ENCODE measurements at regions not wholly inside any gene's neighbourhood (a gene's known extent, or its start where the extent isn't known, plus 50 kb on each side); places are given as distances from the start of the nearest gene placed in this dataset.
"Not testable (repeated sequence)": the region's sequence is repeated elsewhere in the genome, so short reads cannot be mapped to it uniquely, and the experiment has no call there.

DNA sequence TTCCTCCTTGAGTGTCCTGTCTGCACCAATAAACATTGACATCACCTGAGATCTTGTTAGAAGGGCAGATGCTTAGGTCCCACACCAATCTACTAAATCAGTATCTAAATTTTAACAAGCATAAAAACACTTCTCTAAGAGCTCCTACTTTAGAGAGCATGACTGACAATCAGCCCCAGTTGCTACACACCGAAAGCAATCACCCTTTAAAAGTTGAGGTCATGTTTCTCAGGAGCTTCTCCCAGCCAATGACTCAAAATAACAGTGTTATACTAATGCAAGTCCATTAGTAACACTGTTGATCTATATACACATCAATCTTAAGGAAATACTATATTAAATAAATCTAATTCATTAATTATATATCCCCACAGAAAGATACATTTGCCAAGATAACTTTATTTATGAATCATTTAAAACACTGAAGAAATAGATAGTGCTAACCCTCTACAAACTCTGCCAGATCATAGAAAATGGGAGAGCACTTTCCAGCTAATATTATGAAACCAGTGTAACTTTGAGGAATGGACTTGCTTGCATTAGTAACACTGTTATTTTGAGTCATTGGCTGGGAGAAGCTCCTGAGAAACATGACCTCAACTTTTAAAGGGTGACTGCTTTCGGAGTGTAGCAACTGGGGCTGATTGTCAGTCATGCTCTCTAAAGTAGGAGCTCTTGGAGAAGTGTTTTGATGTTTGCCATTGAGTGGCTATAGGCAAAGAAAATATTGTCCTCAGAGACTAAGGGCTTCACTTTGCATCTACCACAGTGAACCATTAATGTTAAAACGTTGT is 109.8 kb upstream of the HDX start:
- no peak for DNase-seq

DNA sequence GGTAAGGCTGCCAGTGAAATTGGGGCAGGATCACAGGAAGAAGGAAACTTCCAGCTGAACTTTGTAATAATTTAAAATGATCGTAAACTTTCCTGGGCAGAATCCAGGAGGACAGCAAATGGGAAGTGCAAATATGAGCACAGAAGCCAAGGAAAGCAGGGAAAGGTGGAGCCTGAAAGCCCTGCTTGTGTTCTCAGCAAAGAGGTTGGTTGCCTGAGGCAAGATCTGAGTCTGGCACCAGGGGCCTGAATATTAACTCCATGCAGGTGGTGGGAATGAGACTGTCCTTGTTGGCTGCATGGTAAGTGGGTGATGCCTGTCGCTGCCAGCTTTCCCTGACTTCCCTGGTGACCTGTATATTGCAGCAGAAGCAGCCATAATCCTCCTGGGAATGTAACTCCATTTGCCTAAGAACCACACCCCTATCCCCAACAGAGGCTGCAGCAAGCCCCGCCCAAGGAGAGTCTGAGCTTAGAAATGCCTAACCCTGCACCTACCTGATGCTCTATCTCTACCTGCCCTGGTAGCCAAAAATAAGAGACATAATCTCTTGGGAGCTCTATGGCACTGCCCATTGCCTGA is 132.0 kb upstream of the HDX start:
- DNase-seq = no peak

DNA sequence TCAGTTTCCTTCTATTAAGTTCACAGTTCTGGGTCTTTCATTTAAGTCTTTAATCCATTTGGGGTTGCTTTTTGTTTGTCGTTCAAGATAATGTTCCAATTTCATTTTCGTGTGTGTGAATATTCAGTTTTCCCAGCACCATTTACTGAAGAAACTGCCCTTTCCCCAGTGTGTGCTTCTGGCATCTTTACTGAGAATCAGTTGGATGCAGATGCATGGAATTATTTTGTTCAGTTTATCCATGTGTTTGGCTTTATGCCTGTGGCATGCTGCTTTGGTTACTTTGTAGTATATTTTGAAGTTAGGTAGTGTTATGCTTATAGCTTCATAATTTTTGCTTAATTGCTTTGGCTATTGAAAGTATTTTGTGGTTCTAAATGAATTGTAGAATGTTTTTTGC is 163.8 kb upstream of the HDX start:
- DNase-seq = no peak

DNA sequence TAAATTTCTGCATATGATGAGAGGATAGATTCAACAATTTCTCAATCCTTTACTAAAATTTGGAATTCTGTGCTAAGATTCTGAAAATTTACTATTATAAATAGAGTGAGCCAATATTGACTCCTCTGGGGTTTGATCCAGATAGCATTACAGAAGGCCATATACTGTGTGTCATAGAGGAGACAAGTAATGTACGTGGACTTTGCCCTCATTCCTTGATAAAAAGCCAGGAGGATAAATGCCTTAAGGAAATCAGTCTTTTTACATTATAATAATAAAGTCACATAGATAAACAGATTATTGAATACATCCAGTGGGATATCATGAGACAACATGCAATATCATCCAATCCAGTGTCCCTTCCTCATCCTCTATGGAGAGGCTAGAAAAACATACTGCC is 188.0 kb upstream of the HDX start:
- no peak for DNase-seq

DNA sequence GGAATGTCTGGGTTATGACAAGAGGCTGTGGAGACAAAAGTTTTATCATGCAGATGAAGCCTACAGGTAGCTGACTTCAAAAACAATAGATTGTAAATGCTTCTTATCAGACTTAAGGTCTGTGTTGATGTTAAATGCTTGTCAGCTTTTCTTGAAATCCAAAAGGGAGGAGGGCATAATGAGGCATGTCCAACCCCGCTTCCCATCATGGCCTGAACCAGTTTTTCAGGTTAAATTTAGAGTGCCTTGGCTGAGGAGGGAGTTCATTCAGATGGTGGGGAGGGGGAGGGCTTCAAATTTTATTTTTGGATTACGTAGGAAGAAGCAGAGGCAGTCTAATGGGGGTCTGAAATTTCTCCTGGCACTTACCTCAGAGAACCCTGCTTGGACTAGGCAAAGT is 207.7 kb upstream of the HDX start:
- DNase-seq = no peak

DNA sequence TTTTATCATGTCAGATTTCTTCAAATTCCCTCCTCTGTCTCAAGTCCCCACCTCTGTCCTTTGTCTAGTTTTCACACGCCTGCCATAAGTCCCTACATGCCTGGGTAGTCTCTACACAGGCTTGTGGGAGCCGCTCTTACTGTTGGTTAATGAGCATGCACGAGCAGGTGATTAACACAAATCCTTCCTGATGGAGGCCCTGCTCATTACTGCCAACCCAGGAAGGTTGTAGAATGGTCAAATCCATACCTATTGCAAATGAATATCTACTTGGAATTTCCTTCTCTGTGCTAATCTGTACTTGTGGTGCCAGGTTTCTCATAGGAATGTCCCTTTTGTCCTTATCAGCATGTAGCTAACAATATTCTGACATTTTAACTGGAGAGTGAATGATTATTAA is 208.4 kb upstream of the HDX start:
- DNase-seq = no peak

DNA sequence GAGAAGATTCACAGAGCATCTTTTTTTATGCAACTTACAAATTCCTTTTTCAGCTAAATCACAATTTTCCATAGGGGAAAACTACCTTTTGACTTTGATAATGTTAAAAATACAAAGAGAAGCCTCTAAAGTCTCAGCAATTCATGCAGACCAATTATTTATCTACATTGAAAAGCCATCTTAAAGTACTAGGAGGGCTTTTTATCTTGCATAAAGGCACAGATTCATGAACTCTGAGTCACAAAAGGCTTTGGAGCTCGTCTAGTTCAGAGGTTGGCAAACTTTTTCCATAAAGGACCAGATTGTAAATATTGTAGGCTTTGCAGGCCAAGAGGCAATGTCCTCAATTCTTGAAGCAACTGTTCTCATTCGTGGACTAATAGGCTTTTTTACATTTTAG is 210.4 kb upstream of the HDX start:
- DNase-seq = no peak

DNA sequence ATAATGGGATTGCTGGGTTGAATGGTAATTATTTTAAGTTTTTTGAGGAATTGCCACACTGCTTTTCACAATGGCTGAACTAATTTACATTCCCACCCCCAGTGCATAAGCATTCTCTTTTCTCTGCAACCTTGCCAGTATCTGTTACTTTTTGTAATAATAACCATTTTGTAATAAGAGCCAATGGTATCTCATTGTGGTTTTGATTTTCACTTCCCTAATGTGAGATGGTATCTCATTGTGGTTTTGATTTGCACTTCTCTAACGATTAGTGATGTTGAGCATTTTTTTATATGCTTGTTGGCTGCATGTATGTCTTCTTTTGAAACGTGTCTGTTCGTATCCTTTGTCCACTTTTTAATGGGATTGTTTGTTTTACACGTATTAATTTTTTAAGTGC is 213.1 kb upstream of the HDX start:
- DNase-seq = no peak

DNA sequence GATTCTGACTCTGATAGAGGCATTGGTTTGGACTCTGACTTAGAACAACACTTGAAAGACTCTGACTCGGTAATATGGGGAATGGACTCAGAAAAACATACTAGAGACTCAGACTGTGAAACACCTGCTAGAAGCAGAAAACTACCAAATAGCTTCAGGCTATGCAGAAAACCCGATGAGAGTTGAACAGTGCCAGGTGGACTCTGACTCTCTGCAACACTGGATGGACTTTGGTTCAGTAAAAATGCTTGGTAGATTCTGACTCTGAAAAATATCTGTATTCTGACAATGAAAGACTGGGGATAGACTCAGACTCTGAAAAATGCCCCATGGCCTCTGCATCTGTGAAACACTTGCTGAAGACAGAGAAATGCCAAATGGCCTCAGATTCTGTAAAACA is 215.1 kb upstream of the HDX start:
- DNase-seq = no peak

DNA sequence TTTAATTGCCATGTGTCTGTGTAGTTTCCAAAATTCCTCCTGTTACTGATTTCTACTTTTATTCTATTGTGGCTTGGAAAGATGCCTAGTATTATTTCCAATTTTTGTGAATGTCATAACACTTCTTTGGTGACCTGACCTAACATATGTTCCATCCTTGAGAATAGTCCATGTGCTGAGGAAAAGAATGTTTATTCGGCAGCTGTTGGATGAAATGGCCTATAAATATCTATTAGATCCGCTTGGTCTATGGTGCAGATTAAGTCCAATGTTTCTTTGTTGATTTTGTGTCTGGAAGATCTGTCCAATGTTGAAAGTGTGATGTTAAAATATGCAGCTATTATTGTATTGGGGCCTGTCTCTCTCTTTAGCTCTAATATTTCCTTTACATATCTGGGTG is 219.2 kb upstream of the HDX start:
- no peak for DNase-seq

DNA sequence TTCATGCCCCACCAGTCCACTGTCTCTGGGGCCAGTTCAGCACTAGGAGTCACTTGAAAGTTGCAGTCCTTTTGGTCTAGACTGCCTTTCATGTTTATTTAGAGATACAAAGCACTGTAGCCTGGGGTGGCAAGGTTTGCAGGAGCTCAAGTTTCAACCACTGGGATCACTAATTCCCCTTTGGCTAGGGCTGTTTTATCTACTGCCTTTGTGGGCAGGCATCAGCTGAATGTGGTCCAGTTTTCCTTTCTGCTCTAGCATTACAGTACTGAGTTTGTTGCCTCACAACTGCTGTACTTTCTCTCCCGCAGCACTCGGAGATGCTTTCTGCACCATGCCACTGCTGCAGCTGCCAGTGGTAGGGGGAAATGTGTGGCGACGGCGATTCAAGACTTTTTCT is 222.3 kb upstream of the HDX start:
- no peak for DNase-seq

DNA sequence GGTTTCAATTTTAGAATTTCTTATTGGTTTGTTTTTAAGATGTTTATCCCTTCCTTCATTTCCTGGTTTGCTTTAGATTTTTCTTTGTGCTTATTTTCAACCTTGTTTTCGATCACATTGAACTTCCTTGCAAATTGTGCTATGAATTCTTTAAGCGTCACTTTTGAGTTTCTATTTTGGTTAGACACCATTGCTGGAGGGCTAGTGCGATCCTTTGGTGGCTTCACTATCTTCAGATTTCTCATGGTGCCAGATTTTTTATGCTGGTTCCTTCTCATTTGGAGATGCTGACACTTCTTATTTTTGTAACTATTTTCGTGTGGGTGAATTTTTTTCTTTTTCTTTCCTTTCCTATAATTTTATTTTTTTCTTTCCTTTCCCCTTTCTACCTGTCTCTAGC is 227.2 kb upstream of the HDX start:
- no peak for DNase-seq

DNA sequence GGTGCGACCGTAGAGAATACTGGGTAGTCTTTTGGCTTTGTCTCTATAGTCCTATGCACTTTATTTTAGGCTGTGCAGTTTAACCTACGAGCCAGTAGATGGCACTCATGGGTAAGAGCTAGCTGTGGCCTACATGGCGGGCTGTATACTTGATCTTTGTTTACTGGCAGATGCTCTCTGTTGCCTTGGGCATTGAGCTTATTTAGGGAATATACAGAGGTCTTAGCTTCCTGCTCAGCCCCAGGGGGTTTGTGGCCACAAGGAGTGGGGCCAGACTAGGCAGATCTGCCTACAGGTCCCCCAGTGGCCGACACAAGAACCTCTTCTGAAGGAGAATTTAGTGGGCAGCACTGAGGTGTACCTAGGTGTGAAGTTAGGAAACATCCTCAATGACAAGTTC is 227.6 kb upstream of the HDX start:
- peak; percentile 51 for DNase-seq

DNA sequence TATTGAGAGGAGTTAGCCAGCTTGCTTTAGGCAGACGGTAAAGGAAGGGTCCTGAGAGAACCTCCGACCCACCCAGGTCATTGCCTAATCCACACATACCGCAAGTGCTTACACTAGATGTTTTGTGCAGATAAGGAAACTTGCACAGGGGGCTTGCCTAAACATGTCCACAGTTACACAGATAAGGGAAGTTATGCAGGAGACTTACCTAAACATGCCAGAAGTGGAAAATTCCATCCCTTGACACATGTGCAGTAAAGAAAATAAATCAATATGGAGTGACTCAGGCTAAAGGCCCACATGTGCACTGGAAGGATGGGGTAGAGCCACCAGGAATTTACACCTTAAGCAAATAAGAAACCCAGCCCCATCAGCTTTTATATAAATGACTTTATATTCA is 232.8 kb upstream of the HDX start:
- no peak for DNase-seq

DNA sequence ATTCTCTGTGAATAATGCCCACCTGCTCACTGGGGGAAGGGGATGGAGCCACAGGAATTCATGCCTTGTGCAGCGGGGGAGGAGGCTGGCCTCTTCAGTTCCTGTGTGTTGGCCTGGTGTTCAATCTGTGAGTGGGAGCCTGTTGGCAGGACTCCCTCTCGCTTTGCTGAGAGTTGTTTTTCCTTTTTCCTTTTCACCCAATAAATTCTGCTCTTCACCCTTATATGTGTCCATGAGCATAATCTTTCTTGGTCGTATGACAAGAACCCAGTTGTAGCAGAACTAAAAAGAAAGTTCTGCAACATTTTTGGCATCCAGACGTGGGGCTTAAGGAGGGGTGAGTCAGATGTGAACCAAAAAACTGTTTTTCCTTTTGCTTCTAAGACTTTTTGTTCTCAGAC is 235.2 kb upstream of the HDX start:
- DNase-seq = no peak

DNA sequence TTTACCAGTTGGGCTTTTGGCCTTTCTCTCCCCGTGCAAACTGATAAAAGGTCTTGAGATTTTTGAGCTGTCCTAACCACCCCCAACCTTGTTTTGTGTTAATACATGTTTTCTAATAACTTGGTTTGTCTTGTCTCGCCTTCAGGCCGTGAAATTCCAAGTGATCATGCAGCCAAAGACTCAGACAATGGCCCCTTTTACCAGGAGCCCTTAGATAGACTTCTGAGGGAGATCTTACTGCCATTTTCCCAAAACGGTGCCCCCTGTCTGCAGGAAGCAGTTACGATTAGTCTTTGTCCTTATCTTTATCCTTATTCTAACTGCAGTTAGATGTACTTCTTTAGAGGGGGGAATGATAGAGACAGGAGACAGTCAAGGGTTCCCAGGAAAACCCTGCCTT is 245.3 kb upstream of the HDX start:
- DNase-seq = no peak

DNA sequence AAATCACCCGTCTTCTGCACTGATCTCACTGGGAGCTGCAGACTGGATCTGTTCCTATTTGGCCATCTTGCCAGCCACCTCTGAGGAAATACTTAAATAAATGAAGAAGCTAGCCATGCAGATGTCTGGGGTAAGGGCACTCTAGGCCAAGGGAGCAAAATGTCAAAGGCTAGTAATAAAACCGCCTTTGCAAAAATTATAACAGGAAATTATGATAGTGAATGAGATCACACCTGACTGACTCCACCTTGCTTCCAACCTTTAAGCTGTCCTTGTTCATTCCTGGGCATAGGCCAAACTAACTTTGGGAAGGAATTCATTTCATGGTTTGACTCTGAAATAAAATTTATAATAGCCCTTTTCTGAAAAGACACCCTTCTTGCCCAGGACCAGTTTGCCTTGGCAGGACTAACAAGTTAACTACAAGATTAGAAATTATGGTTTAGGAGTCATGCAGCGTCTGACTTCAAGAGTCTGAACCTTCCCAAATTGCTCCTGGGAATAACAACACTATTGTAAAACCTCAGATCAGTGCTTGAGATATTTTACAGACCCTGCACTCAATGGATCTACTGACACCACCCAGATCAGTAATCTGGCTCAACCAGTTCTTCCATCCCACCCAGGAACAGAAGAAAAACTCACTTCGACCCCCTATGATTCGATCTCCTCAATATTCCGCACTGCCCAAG is 246.9 kb upstream of the HDX start:
- DNase-seq = no peak

DNA sequence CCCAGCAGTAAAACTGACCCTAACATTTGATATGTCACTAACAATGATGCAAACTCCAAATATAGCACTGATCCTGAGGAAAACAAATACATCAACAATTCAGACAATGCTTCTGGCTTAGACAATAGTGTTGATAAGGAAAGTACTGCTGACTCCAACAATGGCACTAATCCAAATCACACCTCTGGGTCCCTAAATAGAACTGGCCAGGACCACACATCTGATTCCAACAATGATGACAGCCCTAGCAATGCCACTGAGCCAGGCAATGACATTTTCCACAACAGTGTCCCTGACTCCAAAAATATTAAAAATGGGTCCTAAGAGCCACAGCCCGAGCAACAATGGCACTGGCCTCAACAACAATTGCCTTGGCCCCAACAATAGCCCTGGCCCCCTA is 243.1 kb upstream of the APOOL start:
- no peak for DNase-seq

DNA sequence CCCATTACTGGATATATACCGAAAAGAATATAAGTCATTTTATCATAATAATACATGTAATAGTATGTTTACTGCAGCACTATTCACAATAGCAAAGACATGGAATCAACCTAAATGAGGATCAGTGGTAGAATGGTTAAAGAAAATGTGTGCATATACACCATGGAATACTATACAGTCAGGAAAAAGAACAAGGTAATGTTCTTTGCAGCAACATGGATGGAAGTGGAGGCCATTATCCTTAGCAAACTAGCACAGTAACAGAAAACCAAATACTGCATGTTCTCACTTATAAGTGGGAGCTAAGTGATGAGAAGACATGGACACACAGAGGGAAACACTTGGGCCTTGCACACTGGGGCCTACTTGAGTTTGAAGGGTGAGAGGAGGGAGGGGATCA is 207.4 kb upstream of the APOOL start:
- no peak for DNase-seq

DNA sequence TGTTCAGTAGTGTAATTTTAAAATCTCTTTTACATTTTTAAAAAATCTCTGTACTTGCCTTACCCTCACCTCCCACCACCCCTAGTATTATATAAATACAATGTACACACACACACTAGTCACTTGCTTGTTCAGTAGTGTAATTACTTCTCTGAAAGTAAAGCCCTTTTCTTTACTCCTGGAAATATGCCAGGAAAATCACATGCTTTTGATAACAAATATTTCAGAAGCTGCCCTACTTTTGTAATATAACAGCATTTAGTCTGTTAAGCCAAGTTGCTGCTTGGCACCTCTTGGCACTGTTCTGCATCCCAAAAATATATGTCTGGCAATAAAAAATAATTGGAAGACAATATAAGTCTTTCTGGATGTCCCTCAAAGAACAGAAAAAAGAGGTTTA is 172.8 kb upstream of the APOOL start:
- DNase-seq = no peak

DNA sequence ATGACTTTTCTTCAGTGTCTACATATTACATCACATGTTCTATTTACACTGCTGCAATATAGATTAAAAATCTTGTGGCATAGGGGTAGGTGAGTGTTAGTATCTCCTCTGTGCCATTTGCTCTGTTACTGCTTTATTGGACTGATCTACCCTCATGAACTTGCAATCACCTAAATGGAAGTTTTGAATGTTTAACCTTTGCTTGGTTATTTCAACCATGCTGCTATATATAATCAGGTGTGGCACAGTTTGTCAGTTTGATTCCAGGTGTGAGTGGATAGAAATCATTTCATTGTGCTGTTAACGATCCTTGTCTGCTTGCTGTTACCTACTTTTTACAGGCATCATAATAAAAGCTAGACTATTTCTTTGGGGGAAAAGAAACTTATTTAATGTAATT is 157.1 kb upstream of the APOOL start:
- DNase-seq = not testable (repeated sequence)

DNA sequence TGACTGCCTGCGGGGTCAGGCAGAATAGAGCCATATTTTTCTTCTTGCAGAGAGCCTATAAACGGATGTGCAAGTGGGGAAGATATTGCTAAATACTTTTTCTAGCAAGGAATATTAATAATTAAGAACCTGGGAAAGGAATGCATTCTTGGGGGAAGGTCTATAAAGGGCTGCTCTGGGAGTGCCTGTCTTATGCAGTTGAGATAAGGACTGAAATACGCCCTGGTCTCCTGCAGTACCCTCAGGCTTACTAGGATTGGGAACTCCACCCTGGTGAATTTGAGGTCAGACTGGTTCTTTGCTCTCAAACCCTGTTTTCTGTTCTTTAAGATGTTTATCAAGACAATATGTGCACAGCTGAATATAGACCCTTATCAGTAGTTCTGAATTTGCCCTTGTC is 152.5 kb upstream of the APOOL start:
- DNase-seq = not testable (repeated sequence)

DNA sequence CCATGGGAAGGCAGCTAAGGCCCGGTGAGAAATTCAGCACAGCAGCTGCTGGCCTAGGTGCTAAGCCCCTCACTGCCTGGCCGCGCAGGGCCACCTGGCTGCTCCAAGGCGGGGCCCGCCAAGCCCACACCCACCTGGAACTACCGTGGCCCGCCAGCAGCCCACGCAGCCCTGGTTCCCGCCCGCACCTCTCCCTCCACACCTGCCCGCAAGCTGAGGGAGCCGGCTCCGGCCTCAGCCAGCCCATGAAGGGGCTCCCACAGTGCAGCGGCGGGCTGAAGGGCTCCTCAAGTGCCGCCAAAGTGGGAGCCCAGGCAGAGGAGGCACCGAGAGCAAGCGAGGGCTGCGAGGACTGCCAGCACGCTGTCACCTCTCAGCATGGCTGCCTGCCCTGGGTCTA is 146.9 kb upstream of the APOOL start:
- DNase-seq = not testable (repeated sequence)

DNA sequence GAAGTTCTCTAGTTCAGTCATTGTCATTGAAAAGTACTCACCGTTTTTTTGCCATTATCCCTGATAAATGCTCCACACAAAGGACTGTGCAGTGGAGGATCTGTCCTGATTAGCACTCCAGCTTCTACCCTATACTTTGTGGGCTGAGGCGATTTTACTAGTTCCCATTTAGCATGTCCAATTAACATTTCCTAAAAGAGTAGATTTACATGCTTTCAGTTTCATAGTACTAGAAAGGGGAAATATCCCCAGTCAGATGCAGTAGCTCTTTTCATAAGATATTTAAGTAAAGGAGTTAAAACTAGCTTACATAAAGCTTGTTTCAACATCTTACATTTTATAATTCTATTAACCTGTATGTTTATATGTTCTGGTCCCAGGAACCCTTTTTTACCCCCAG is 144.9 kb upstream of the APOOL start:
- DNase-seq = not testable (repeated sequence)

DNA sequence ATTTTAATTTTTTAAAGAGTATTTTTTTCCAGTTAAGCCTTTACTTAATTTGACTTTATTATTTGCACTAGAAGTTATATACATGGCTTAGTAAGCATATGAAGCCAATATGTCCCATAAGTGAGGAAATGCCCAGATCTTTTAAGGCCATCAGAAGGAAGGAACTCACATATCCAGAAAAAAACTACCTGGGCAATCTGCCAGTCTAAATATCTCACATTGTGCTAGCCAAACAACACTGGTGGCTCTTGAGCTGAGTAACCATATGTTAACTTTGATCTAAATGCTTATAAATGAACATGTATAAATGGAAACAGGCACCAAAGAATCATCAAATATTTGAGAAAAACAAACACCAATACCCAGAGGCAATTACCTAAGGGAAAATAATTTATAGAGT is 138.6 kb upstream of the APOOL start:
- no peak for DNase-seq
